ENCODE measurements at regions not wholly inside any gene's neighbourhood (a gene's known extent, or its start where the extent isn't known, plus 50 kb on each side); places are given as distances from the start of the nearest gene placed in this dataset.

GRCh38 chr5:133715616-133716015 is 103.3 kb upstream of the FSTL4 start:
- TF ChIP-seq CTCF (IDR thresholded peaks at IDR 0.05) (no peak), POLR2A (IDR thresholded peaks at IDR 0.05) (no peak)

Data from testis (tissue), 2 donors.